ENCODE measurements at regions not wholly inside any gene's neighbourhood (a gene's known extent, or its start where the extent isn't known, plus 50 kb on each side); places are given as distances from the start of the nearest gene placed in this dataset.

DNA sequence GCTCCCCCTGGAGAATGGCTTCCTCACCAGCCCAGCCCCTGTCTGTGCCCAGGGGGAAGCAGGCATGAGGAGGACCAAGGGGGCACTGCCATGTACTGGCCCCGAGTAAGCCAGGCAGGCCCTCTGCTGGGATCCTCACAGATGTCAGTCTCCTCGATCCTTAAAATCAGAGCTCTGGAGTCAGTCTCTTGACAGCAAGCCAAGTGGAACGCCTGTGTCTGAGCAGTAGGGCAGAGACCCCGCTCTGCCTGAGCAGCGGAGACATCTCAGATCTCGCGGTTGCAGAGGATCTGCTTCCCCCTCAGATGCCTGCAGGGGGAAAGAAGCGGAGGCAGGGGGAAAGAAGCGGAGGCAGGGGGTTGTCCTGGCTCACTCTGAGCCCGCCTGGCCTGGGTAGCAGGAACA is 92.6 kb downstream of the SNX5 start (continued):
- TF ChIP-seq, protein P1, sequence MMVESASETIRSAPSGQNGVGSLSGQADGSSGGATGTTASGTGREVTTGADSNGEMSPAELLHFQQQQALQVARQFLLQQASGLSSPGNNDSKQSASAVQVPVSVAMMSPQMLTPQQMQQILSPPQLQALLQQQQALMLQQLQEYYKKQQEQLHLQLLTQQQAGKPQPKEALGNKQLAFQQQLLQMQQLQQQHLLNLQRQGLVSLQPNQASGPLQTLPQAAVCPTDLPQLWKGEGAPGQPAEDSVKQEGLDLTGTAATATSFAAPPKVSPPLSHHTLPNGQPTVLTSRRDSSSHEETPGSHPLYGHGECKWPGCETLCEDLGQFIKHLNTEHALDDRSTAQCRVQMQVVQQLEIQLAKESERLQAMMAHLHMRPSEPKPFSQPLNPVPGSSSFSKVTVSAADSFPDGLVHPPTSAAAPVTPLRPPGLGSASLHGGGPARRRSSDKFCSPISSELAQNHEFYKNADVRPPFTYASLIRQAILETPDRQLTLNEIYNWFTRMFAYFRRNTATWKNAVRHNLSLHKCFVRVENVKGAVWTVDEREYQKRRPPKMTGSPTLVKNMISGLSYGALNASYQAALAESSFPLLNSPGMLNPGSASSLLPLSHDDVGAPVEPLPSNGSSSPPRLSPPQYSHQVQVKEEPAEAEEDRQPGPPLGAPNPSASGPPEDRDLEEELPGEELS (CRISPR knock-in tag; IDR thresholded peaks at IDR 0.05) = peak; percentile 30; the same call in 1 of the 2 replicates
- TF ChIP-seq SSRP1 (CRISPR knock-in tag; IDR thresholded peaks at IDR 0.05) (no peak), ZSCAN9 (CRISPR knock-in tag; IDR thresholded peaks at IDR 0.05; ENCODE audit: borderline replicate concordance) (no peak), ZKSCAN8 (CRISPR knock-in tag; IDR thresholded peaks at IDR 0.05; ENCODE audit: borderline replicate concordance) (no peak), THAP11 (CRISPR knock-in tag; IDR thresholded peaks at IDR 0.05) (no peak), HOXA3 (CRISPR knock-in tag; IDR thresholded peaks at IDR 0.05) (0 out of 2 replicates have a peak, but pooled peaks have one; percentile 15), ZNF232 (CRISPR knock-in tag; IDR thresholded peaks at IDR 0.05; ENCODE audit: borderline replicate concordance) (0 out of 2 replicates have a peak, but pooled peaks have one; percentile 30), NR3C1 (CRISPR knock-in tag; IDR thresholded peaks at IDR 0.05) (no peak), ZNF781 (CRISPR knock-in tag; IDR thresholded peaks at IDR 0.05; ENCODE audit: borderline replicate concordance, not compliant biosample characterization) (no peak), ZNF441 (CRISPR knock-in tag; IDR thresholded peaks at IDR 0.05; ENCODE audit: borderline replicate concordance) (no peak), NBN (conservative IDR thresholded peaks at IDR 0.05) (no peak), ZBTB38 (CRISPR knock-in tag; IDR thresholded peaks at IDR 0.05) (peak; percentile 99), DBP (CRISPR knock-in tag; IDR thresholded peaks at IDR 0.05; ENCODE audit: not compliant biosample characterization) (no peak), SOX13 (IDR thresholded peaks at IDR 0.05) (no peak), SOX13 (CRISPR knock-in tag; conservative IDR thresholded peaks at IDR 0.05 in 1 of 2, IDR thresholded peaks at IDR 0.05 in 1 of 2) (0 out of 4 replicates have a peak, but pooled peaks of 1 of the 2 experiments have one; percentile 22), IRF2 (CRISPR knock-in tag; IDR thresholded peaks at IDR 0.05) (0 out of 2 replicates have a peak, but pooled peaks have one; percentile 3), ZNF143 (CRISPR knock-in tag; IDR thresholded peaks at IDR 0.05) (no peak)
- TF ChIP-seq, protein P2, sequence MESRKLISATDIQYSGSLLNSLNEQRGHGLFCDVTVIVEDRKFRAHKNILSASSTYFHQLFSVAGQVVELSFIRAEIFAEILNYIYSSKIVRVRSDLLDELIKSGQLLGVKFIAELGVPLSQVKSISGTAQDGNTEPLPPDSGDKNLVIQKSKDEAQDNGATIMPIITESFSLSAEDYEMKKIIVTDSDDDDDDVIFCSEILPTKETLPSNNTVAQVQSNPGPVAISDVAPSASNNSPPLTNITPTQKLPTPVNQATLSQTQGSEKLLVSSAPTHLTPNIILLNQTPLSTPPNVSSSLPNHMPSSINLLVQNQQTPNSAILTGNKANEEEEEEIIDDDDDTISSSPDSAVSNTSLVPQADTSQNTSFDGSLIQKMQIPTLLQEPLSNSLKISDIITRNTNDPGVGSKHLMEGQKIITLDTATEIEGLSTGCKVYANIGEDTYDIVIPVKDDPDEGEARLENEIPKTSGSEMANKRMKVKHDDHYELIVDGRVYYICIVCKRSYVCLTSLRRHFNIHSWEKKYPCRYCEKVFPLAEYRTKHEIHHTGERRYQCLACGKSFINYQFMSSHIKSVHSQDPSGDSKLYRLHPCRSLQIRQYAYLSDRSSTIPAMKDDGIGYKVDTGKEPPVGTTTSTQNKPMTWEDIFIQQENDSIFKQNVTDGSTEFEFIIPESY (CRISPR knock-in tag; IDR thresholded peaks at IDR 0.05) = peak; percentile 92
- TF ChIP-seq, protein P3, sequence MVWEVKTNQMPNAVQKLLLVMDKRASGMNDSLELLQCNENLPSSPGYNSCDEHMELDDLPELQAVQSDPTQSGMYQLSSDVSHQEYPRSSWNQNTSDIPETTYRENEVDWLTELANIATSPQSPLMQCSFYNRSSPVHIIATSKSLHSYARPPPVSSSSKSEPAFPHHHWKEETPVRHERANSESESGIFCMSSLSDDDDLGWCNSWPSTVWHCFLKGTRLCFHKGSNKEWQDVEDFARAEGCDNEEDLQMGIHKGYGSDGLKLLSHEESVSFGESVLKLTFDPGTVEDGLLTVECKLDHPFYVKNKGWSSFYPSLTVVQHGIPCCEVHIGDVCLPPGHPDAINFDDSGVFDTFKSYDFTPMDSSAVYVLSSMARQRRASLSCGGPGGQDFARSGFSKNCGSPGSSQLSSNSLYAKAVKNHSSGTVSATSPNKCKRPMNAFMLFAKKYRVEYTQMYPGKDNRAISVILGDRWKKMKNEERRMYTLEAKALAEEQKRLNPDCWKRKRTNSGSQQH (CRISPR knock-in tag; IDR thresholded peaks at IDR 0.05; ENCODE audit: low read depth) = no peak
- TF ChIP-seq, protein P4, sequence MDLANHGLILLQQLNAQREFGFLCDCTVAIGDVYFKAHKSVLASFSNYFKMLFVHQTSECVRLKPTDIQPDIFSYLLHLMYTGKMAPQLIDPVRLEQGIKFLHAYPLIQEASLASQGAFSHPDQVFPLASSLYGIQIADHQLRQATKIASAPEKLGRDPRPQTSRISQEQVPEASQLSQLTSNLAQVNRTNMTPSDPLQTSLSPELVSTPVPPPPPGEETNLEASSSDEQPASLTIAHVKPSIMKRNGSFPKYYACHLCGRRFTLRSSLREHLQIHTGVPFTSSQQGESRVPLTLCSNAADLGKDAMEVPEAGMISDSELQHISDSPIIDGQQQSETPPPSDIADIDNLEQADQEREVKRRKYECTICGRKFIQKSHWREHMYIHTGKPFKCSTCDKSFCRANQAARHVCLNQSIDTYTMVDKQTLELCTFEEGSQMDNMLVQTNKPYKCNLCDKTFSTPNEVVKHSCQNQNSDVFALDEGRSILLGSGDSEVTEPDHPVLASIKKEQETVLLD (CRISPR knock-in tag; IDR thresholded peaks at IDR 0.05; ENCODE audit: low read depth) = no peak
- TF ChIP-seq, protein P5, sequence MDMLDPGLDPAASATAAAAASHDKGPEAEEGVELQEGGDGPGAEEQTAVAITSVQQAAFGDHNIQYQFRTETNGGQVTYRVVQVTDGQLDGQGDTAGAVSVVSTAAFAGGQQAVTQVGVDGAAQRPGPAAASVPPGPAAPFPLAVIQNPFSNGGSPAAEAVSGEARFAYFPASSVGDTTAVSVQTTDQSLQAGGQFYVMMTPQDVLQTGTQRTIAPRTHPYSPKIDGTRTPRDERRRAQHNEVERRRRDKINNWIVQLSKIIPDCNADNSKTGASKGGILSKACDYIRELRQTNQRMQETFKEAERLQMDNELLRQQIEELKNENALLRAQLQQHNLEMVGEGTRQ (IDR thresholded peaks at IDR 0.05; ENCODE audit: low read depth, low read length) = 0 out of 2 replicates have a peak, but pooled peaks have one; percentile 9
- TF ChIP-seq, protein P5 (CRISPR knock-in tag; IDR thresholded peaks at IDR 0.05; ENCODE audit: borderline replicate concordance) = no peak

Measured in HepG2 (cell line).